H1 (cell line): ENCODE measurements at regions not wholly inside any gene's neighbourhood (a gene's known extent, or its start where the extent isn't known, plus 50 kb on each side); places are given as distances from the start of the nearest gene placed in this dataset.

Experiments
- CTCF ChIA-PET: fragments of 300-600 bp; sonication (Branson Sonifier 250); formaldehyde crosslinking; loops from one replicate; lab custom pipeline; 2021; ENCODE audit not compliant: partially characterized antibody; lab: Charles Lee
- POLR2A ChIA-PET: fragments of 300-600 bp; sonication (Branson Sonifier 250); formaldehyde crosslinking; loops from one replicate; lab custom pipeline; 2021; ENCODE audit warnings: inconsistent platforms; ENCODE audit not compliant: partially characterized antibody; lab: Charles Lee
- DNase-seq, 2 experiments: peaks; one replicate each; pipeline versions ENCODE4 v3.0.0 to v3.0.0-alpha.2; 2010 to 2022; ENCODE audit warnings: low spot score in 2 of 2, low read depth in 1 of 2, mixed read lengths in 1 of 2
- FAIRE-seq: peaks from 2 replicates; lab custom pipeline; 2011; peaks lifted over from hg19 to GRCh38; lab: Jason Lieb, UNC
- H2AFZ ChIP-seq: 2 replicates; pipeline ENCODE4 v1.8.1; 2012; ENCODE audit warnings: low read length, inconsistent platforms
- H2AK5ac ChIP-seq: 2 replicates; pipeline ENCODE4 v1.6.1; 2013; ENCODE audit warnings: low read depth, low read length
- H2BK120ac ChIP-seq: replicated peaks from 2 replicates; pipeline ENCODE3; 2013; ENCODE audit warnings: low read depth, low read length, inconsistent platforms
- H2BK12ac ChIP-seq: 2 replicates; pipeline ENCODE4 v1.6.1; 2013; ENCODE audit warnings: low read depth, low read length
- H2BK15ac ChIP-seq: 2 replicates; pipeline ENCODE4 v1.6.1; 2013; ENCODE audit warnings: low read length
- H2BK20ac ChIP-seq: 2 replicates; pipeline ENCODE4 v1.6.1; 2013; ENCODE audit warnings: low read length
- H2BK5ac ChIP-seq: 2 replicates; pipeline ENCODE4 v1.6.1; 2013; ENCODE audit warnings: low read depth, low read length
- H3K14ac ChIP-seq: 2 replicates; pipeline ENCODE4 v1.6.1; 2013; ENCODE audit warnings: inconsistent platforms; ENCODE audit not compliant: insufficient read length
- H3K18ac ChIP-seq: 2 replicates; pipeline ENCODE4 v1.6.1; 2013; ENCODE audit warnings: low read length; ENCODE audit errors: extremely low read depth
- H3K23ac ChIP-seq: 2 replicates; pipeline ENCODE4 v1.6.1; 2013; ENCODE audit warnings: inconsistent platforms; ENCODE audit not compliant: insufficient read length
- H3K23me2 ChIP-seq: 2 replicates; pipeline ENCODE4 v1.6.1; 2013; ENCODE audit warnings: low read depth, low read length
- H3K27ac ChIP-seq: 2 replicates; pipeline ENCODE4 v1.6.1; 2011; ENCODE audit warnings: low read depth, low read length, inconsistent platforms
- H3K27me3 ChIP-seq, 4 experiments: replicated peaks in 1 of 4; 1 replicate in 1 of 4; 2 replicates in 3 of 4; pipeline versions ENCODE4 v1.6.1 to v1.8.1; 2011 to 2013; ENCODE audit warnings: low read length in 3 of 4, mild to moderate bottlenecking in 3 of 4, inconsistent platforms in 2 of 4, mixed read lengths in 2 of 4, moderate library complexity in 1 of 4; ENCODE audit not compliant: control insufficient read depth in 3 of 4, insufficient read depth in 3 of 4; ENCODE audit errors: extremely low read depth in 1 of 4
- H3K36me3 ChIP-seq, 4 experiments: 2 replicates each; pipeline versions ENCODE4 v1.6.1 to v1.8.1; 2011 to 2013; ENCODE audit warnings: mild to moderate bottlenecking in 4 of 4, low read length in 3 of 4, moderate library complexity in 2 of 4, control low read depth in 1 of 4, inconsistent platforms in 1 of 4; ENCODE audit not compliant: insufficient read depth in 4 of 4, control insufficient read depth in 2 of 4
- H3K4ac ChIP-seq: replicated peaks from 2 replicates; pipeline ENCODE3; 2013; ENCODE audit warnings: low read length, low read depth, mixed read lengths, inconsistent platforms; ENCODE audit not compliant: insufficient read length
- H3K4me1 ChIP-seq, 4 experiments: replicated peaks in 1 of 4; 1 replicate in 1 of 4; 2 replicates in 3 of 4; pipeline versions ENCODE4 v1.6.1 to v1.8.1; 2011 to 2013; ENCODE audit warnings: low read length in 3 of 4, inconsistent platforms in 2 of 4, mixed read lengths in 1 of 4; ENCODE audit not compliant: insufficient read depth in 4 of 4, control insufficient read depth in 3 of 4
- H3K4me2 ChIP-seq, 2 experiments: 2 replicates each; pipeline versions ENCODE4 v1.6.1 to v1.8.1; 2011 to 2013; ENCODE audit warnings: low read depth in 2 of 2, low read length in 2 of 2, control low read depth in 1 of 2, inconsistent platforms in 1 of 2, mild to moderate bottlenecking in 1 of 2; ENCODE audit not compliant: insufficient read depth in 1 of 2
- H3K4me3 ChIP-seq, 4 experiments: fragments of 200-600, 300-600 bp in 1 of 4; sonication (generic), shearing (Covaris generic), sonication (Bioruptor Twin) in 1 of 4; 2 replicates each; pipeline versions ENCODE4 v1.5.1 to v1.8.1; 2011 to 2016; ENCODE audit warnings: low read length in 4 of 4, low read depth in 3 of 4, control low read depth in 2 of 4, inconsistent platforms in 2 of 4, mild to moderate bottlenecking in 2 of 4, mixed read lengths in 1 of 4, moderate library complexity in 1 of 4; ENCODE audit not compliant: insufficient read depth in 2 of 4; ENCODE audit errors: extremely low read depth in 1 of 4
- H3K56ac ChIP-seq: replicated peaks from 2 replicates; pipeline ENCODE3; 2013; ENCODE audit warnings: low read depth, mild to moderate bottlenecking, mixed read lengths, low read length, inconsistent platforms; ENCODE audit not compliant: insufficient read length
- H3K79me1 ChIP-seq: 2 replicates; pipeline ENCODE4 v1.6.1; 2013; ENCODE audit warnings: low read depth, low read length, control low read depth
- H3K79me2 ChIP-seq, 2 experiments: 2 replicates each; pipeline versions ENCODE4 v1.6.1 to v1.8.1; 2012 to 2013; ENCODE audit warnings: low read length in 2 of 2, mild to moderate bottlenecking in 2 of 2, inconsistent platforms in 1 of 2; ENCODE audit not compliant: insufficient read depth in 2 of 2, control insufficient read depth in 1 of 2
- H3K9ac ChIP-seq, 4 experiments: replicated peaks in 1 of 4; 1 replicate in 1 of 4; 2 replicates in 3 of 4; pipeline versions ENCODE4 v1.6.1 to v1.8.1; 2011 to 2013; ENCODE audit warnings: low read depth in 3 of 4, low read length in 3 of 4, control low read depth in 2 of 4, mild to moderate bottlenecking in 2 of 4, moderate library complexity in 2 of 4, inconsistent platforms in 1 of 4; ENCODE audit errors: extremely low read depth in 1 of 4
- H3K9me3 ChIP-seq, 2 experiments: 2 replicates each; pipeline versions ENCODE4 v1.6.1 to v1.8.1; 2012 to 2013; ENCODE audit warnings: mild to moderate bottlenecking in 2 of 2, moderate library complexity in 2 of 2, control low read depth in 1 of 2, inconsistent platforms in 1 of 2, low read depth in 1 of 2, low read length in 1 of 2, mixed read lengths in 1 of 2; ENCODE audit not compliant: insufficient read depth in 2 of 2
- H4K20me1 ChIP-seq, 2 experiments: replicated peaks in 1 of 2; 2 replicates each; pipeline versions ENCODE3 to v1.8.1; 2011 to 2013; ENCODE audit warnings: inconsistent platforms in 2 of 2, low read length in 2 of 2, mild to moderate bottlenecking in 1 of 2; ENCODE audit not compliant: insufficient read depth in 2 of 2, control insufficient read depth in 1 of 2
- H4K5ac ChIP-seq: 2 replicates; pipeline ENCODE4 v1.6.1; 2013; ENCODE audit warnings: low read length, low read depth, mixed read lengths, inconsistent platforms; ENCODE audit not compliant: insufficient read length
- H4K8ac ChIP-seq: 2 replicates; pipeline ENCODE4 v1.8.0; 2013; ENCODE audit warnings: mild to moderate bottlenecking, moderate library complexity, low read length, inconsistent platforms; ENCODE audit not compliant: insufficient read depth; ENCODE audit errors: extremely low read depth
- H4K91ac ChIP-seq: replicated peaks from 2 replicates; pipeline ENCODE3; 2013; ENCODE audit warnings: low read length, mixed read lengths, inconsistent platforms; ENCODE audit not compliant: insufficient read length
- CHD2 ChIP-seq: IDR thresholded peaks from 2 replicates; pipeline ENCODE4 v1.6.1; 2012; ENCODE audit warnings: low read length, improper control_type of control experiment
- HDAC2 ChIP-seq, 2 experiments: fragments of 300-600 bp in 1 of 2; sonication (generic) in 1 of 2; IDR thresholded peaks; 2 replicates each; pipeline ENCODE4 v1.6.1; 2011 to 2012; ENCODE audit warnings: low read depth in 2 of 2, low read length in 2 of 2, mild to moderate bottlenecking in 2 of 2, moderate library complexity in 2 of 2, borderline replicate concordance in 1 of 2, inconsistent platforms in 1 of 2
- WGBS, 2 experiments: shearing (Covaris generic) in 1 of 2; methylation state at CpG; one replicate each; pipeline versions ENCODE4 v1.1.6 to v1.1.7; 2013 to 2015; ENCODE audit warnings: low lambda C conversion rate in 2 of 2, mixed read lengths in 2 of 2, inconsistent platforms in 1 of 2, low coverage in 1 of 2, missing lambda C conversion rate in 1 of 2; ENCODE audit not compliant: insufficient replicate concordance in 2 of 2, insufficient coverage in 1 of 2, insufficient read length in 1 of 2; ENCODE audit errors: extremely low coverage in 1 of 2, missing lambda C conversion rate in 1 of 2; 5-methylcytosine and 5-hydroxymethylcytosine counted together

DNA sequence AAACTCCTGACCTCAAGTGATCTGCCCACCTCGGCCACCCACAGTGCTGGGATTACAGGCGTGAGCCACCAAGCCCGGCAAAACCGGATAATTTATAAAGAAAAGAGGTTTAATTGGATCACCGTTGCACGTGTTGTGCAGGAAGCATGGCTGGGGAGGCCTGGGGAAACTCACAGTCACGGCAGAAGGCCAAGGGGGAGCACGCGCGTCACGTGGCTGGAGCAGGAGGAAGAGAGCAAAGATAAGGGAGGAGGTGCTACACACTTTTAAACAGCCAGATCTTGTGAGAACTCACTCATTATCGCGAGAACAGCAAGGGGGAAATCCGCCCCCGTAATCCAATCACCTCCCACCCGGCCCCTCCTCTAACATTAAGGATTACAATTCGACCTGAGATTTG lies 177.9 kb upstream of the TENM3 start:
- DNase-seq: no peak
- no peaks in the 10 kb centered on the region for H4K20me1 ChIP-seq
- CTCF ChIA-PET: no interaction called here
- H3K4me1 ChIP-seq: peaks cover 0 to 5% (median 3%) of the 10 kb centered on the region in 4 experiments; a peak in 3 of 7 replicates
- no peak overlapping the region for H3K4me3 ChIP-seq
- H3K4me2 ChIP-seq: no peak overlapping the region
- no peak overlapping the region for H2BK20ac ChIP-seq
- H3K18ac ChIP-seq: no peak overlapping the region
- TF ChIP-seq CHD2 (peak; percentile 42; the same call in 1 of the 2 replicates), HDAC2 (IDR thresholded peaks at IDR 0.05; ENCODE audit: borderline replicate concordance in 1 of 2, low read depth in 2 of 2, low read length in 2 of 2) (no peak)
- TF ChIP-seq, all 59 proteins: peak for 1
- Histone ChIP-seq H3K9ac (no peak overlapping the region), H4K5ac (no peak overlapping the region), H3K23ac (no peak overlapping the region), H3K27me3 (no peaks in the 10 kb centered on the region), H2BK5ac (no peak overlapping the region), H3K79me1 (no peaks in the 10 kb centered on the region), H4K91ac (no peak overlapping the region), H3K9me3 (peaks cover 1 to 6% of the 10 kb centered on the region in 2 experiments; a peak in 3 of 4 replicates), H4K8ac (no peak overlapping the region), H3K4ac (no peak overlapping the region), H2BK12ac (peak overlapping the region; percentile 1; the same call in 1 of the 2 replicates), H3K23me2 (no peaks in the 10 kb centered on the region; the same call in 1 of the 2 replicates), H2AK5ac (no peak overlapping the region), H3K36me3 (peaks cover 0 to under 1% (median 0%) of the 10 kb centered on the region in 4 experiments; a peak in 1 of 8 replicates), H3K14ac (no peak overlapping the region), H3K56ac (no peak overlapping the region), H2BK15ac (no peak overlapping the region), H3K79me2 (no peaks in the 10 kb centered on the region), H2BK120ac (no peak overlapping the region), H3K27ac (no peak overlapping the region), H2AFZ (no peak overlapping the region)
- 88% methylated on average over 17 of the region's 17 CpGs; no CpG with 5 or more reads in 1 of the 2 experiments for WGBS, 2 experiments
- no peak for FAIRE-seq
- POLR2A ChIA-PET: no interaction called here
